COLO668 (cell line): ENCODE measurements at regions not wholly inside any gene's neighbourhood (a gene's known extent, or its start where the extent isn't known, plus 50 kb on each side); places are given as distances from the start of the nearest gene placed in this dataset.

Experiments
- DNase-seq: peaks from one replicate; lab custom pipeline; 2025; ENCODE audit not compliant: unreplicated experiment; lab: John Stamatoyannopoulos, UW

GRCh38 chr4:141914746-141915145, 278.4 kb downstream of the IL15 start:
- no peak for DNase-seq

- DNase-seq = no peak
These were observed 283.3 kb downstream of the IL15 start for GRCh38 chr4:141919649-141920048.

- no peak for DNase-seq
These were observed 284.9 kb downstream of the IL15 start for GRCh38 chr4:141921293-141921692.

- no peak for DNase-seq
These were observed 285.9 kb downstream of the IL15 start for GRCh38 chr4:141922236-141922635.

- DNase-seq = no peak
These were observed 290.0 kb downstream of the IL15 start for GRCh38 chr4:141926406-141926805.

- DNase-seq = no peak
These were observed 296.1 kb downstream of the IL15 start for GRCh38 chr4:141932490-141932889.

GRCh38 chr4:141933978-141934377, 297.6 kb downstream of the IL15 start:
- no peak for DNase-seq

- DNase-seq = no peak
These were observed 319.3 kb downstream of the IL15 start for GRCh38 chr4:141955696-141956095.

- DNase-seq = no peak
These were observed 321.0 kb downstream of the IL15 start for GRCh38 chr4:141957416-141957815.

- DNase-seq = no peak
These were observed 326.1 kb downstream of the IL15 start for GRCh38 chr4:141962486-141962885.

GRCh38 chr4:141971869-141972268, 335.5 kb downstream of the IL15 start:
- no peak for DNase-seq

- no peak for DNase-seq
These were observed 336.6 kb downstream of the IL15 start for GRCh38 chr4:141972950-141973349.
